GM21390 (cell line): ENCODE measurements at regions not wholly inside any gene's neighbourhood (a gene's known extent, or its start where the extent isn't known, plus 50 kb on each side); places are given as distances from the start of the nearest gene placed in this dataset.

Source experiments
- ATAC-seq: cut with Tn5 transposase; IDR thresholded peaks from one replicate; pipeline ENCODE4 v1.9.1; 2021; ENCODE audit not compliant: unreplicated experiment

- no peak for ATAC-seq
Measured at GRCh38 chr2:236863729-236864126, 222.0 kb upstream of the COPS8 start.

DNA sequence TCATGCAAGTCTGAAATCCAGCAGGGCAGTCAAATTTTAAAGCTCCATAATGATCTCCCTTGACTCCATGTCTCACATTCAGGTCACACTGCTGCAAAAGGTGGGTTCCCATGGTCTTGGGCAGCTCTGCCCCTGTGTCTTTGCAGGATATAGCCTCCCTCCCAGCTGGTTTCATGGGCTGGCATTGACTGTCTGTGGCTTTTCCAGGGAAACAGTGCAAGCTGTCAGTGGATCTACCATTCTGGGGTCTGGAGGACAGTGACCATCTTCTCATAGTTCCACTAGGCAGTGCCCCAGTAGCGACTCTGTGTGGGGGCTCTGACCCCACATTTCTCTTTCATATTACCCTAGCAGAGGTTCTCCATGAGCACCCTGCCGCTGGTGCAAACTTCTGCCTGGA, 220.6 kb upstream of the COPS8 start:
- no peak for ATAC-seq

DNA sequence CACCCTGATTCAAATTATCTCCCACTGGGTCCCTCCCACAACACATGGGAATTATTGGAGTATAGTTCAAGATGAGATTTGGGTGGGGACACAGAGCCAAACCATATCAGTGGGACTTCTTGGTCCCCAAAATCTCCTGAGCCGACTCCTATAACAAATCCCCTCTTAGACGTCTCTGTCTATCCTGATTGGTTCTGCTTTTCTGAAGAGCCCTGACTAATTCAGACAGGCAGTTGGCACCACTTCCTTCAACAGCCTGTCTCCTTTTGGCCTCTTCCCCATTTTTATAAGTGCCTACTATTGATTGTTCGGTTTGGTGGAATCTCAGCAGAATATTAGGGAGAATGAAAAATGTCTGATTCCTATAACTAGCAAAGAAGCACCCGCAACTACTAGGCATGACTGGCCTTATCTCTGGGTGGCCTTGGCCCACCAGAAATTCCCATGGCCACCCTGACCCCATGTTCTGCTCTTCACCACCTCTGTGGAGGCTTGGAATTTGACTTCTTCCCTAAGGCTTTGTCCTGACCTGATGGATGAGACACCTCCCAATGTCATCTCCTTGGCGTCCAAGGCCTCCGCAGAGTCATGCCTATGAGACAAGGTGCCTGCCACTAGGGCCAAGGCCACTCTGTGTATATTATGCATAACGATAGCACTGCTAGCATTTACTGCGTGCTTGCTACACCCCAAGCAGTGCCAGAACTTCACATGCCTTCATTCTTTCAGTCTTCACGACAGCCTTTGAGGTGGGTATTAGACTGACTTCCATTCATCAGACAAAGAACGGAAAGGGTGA, 218.9 kb upstream of the COPS8 start:
- ATAC-seq = no peak

- no peak for ATAC-seq
Measured at GRCh38 chr2:236867441-236868260, 218.0 kb upstream of the COPS8 start.

- ATAC-seq = no peak
Measured at GRCh38 chr2:236870370-236870769, 215.3 kb upstream of the COPS8 start.

DNA sequence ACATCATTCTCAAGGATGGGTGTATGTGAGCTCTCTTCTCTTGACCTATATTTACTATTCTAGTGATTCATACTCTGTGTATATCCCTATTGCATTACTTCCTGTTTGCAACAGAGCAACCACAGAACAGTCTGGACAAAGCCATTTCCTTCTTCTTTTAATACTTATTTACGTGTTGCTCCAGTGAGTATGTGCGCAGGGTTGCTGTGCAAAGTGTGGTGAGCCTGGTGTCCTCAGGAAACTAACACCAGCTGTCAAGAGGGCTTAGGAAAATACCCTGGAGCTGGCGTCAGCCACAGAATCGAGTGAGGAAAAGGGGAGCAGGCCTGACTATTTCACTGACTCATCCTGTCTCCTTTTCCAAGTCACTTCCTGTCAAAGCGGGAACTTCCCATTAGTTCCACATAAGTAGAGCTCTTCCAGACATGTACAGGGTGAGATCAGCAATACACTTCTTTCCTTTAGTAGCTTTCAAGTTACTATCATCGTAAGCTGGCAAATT, 214.1 kb upstream of the COPS8 start:
- no peak for ATAC-seq

DNA sequence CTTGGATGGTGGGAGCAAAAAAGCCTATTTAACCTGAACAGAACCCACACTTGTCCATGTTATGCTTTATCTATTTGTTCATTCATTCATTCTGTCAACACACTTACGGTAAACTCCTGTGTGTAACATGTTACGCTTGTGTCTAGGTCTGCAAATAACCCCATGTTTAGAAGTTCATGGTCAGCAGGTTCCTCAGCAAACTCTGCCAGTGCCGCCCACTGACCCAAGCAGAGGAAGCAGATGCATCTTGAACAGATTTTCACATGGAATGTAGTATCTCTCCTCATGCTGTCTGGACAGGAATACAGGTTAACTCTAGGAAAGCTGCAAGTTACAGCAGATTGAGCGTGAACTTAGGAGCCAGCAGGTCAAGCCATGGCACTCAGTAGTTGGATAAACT, 213.7 kb upstream of the COPS8 start:
- no peak for ATAC-seq

DNA sequence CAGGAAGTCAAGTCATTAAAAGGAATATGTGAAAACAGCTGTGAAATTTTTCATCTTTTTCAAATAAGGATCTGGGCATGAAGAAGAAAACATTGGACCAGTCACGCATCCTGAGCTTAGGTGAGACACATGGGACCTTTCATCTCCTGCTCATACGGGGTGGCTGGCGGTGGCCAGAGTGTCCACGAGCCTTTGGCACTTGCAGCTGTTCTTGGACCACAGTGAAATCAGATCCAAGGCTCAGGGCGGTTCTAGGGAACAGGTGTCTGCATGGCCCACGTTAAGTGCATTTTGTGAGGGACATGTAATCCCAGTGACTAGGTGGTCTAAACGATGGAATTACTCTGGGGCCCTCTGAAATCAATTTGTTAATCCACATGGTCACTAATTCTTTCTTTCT, 212.7 kb upstream of the COPS8 start:
- ATAC-seq = no peak

GRCh38 chr2:236873636-236874035, 212.1 kb upstream of the COPS8 start:
- ATAC-seq = no peak

- no peak for ATAC-seq
Measured at GRCh38 chr2:236874866-236875481, 210.7 kb upstream of the COPS8 start.

- ATAC-seq = no peak
Measured at GRCh38 chr2:236875906-236876505, 209.7 kb upstream of the COPS8 start.

DNA sequence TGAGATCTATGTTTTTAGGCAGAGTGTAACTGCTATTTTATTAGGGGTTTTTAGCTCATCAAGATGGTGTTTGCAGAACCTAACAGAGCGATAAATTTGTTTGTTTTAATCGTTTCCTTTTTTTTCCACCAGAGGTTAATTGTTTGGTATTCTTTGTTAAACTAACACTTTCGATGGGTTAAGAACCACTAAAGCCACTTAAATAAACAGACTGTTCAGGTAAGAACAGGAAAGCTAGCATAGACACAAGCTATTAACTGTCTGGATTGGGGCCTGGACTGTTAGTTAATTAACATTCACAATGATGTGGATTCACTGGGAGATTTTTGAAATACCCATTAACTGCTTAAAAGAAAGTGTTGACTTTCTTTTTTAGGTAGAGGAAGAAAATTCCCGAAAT, 209.0 kb upstream of the COPS8 start:
- no peak for ATAC-seq

GRCh38 chr2:236877972-236878371, 207.7 kb upstream of the COPS8 start:
- no peak for ATAC-seq

GRCh38 chr2:236879416-236879963, 206.2 kb upstream of the COPS8 start:
- no peak for ATAC-seq

DNA sequence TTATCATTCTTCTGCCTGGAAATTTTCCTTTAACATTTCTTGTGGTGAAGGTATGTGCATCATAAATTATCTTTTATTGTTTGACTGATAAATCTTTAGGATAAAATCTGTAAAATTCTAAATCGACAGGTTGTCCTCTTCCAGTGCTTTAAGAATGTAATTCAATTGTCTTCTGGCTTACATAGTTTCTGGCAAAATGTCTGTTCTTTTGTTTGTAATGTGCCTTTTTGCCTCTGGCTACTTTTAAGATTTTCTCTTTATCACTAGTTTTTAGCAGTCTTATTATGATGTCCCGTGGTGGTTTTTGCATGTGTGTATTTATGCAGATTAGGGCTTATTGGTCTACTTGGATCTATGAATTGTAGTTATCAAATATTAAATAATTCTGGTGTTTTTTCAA, 203.6 kb upstream of the COPS8 start:
- no peak for ATAC-seq

- no peak for ATAC-seq
Measured at GRCh38 chr2:236882930-236883329, 202.8 kb upstream of the COPS8 start.

- no peak for ATAC-seq
Measured at GRCh38 chr2:236883819-236884218, 201.9 kb upstream of the COPS8 start.

DNA sequence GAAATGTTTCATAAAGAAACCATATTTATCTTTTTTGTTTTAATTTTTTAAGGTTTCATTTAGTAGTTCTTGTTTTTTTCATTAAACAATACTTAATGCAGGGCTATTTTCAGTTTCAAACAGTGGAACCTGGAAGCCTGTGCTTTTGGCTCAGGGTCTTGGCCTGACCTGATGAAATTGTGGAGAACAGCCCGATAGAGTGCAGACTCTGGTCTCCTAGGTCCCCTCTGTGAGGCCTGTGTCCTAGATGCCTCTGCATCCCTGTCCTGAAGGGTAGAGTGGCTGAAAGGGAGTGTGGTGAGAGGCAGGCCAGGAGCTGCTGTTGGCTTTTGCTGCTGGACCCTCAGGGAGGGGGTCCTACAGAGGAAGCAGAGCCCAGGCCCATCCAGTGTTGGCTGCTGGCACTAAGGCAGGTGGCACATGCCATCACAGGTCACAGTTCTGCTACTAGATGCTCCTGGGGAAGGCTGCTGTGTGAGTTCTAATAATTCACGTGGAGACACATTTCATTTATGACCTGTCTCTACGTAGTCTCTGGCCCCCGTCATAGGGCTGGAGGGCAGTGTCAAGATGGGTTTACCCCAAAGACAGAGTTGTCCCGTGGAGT, 201.0 kb upstream of the COPS8 start:
- no peak for ATAC-seq

GRCh38 chr2:236886456-236886855, 199.2 kb upstream of the COPS8 start:
- ATAC-seq = no peak

DNA sequence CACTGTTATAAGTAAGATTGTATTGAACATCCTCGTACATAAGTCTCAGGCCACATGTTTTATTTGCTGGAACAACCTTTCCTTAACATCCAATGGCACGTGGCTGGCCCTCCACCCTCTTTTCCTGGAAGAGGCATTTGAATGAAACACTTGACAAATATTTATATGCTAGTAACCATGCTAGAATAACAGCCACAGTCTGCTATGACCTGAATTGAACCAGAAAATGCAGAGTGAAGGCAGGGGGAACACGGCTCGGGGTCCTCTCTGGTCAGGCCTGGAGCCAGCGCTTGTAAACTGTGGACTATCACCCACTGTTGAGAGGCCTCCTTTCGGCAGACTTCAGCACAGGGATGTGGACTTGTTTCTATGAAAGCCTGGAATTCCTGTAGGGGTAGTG, 198.2 kb upstream of the COPS8 start:
- no peak for ATAC-seq
